ENCODE measurements at regions not wholly inside any gene's neighbourhood (a gene's known extent, or its start where the extent isn't known, plus 50 kb on each side); places are given as distances from the start of the nearest gene placed in this dataset.

DNA sequence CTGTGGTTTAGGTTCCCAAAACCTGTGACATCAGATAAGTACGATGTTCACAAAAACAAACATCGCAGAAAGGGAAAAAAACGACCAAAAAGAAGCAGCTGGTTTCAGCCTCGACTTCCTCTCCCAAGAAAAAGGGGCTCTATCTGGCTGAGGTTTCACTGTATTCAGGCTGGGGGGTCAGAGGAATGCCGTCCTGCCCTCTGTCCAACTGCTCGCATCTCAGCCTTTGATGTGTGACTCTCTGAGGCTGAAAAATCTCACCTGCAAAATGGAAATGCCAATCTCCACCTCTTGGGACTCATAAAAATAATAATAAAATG is 123.6 kb upstream of the PTPN1 start:
- H3K27me3 ChIP-seq (ENCODE audit: control insufficient read depth, insufficient read depth, low read length) = no peaks in the 10 kb centered on the region
- no peak for DNase-seq
- H3K36me3 ChIP-seq (ENCODE audit: control insufficient read depth, insufficient read depth, low read length) = no peaks in the 10 kb centered on the region
- H3K4me3 ChIP-seq (ENCODE audit: low read length) = no peak overlapping the region
- no CpG with 5 or more reads among the region's 6 CpGs for WGBS (ENCODE audit: insufficient coverage, low lambda C conversion rate)
- H3K4me1 ChIP-seq (ENCODE audit: control insufficient read depth, insufficient read depth, low read length) = peaks cover 42% of the 10 kb centered on the region
- no peak overlapping the region for H3K27ac ChIP-seq (ENCODE audit: low read length)
- no peaks in the 10 kb centered on the region for H3K9me3 ChIP-seq (ENCODE audit: control insufficient read depth, low read depth, low read length)

DNA sequence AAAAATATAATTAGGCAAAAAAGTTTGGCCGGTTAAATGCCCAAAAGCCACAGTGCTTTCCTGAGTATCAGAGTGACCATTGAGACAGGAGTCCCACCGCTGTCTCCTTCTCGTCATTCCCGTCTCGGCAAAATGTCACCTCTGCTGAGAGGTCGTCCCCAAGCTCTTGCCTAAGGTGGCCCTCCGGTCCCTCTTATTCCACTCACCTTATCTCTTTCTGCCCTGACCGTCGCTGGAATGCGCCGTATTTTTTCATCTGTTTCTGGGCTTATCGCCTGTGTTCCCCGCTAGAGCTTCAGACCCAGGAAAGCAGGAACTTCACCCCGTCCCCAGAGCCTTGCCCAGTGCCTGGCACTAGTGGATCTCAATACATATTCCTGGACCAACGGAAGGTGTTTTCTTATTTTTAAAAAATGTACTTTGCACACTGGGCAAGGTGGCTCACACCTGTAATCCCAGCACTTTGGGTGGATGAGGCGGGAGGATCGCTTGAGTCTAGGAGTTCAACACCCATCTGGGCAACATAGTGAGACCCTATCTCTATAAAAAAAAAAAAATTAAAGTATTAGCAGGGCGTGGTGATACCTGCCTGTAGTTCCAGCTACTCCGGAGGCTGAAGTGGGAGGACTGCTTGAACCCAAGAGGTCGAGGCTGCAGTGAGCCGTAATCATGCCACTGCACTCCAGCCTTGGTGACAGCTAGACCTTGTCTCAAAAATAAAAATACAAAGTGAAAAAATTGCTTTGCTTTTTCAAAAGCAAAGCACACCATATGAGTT is 122.8 kb upstream of the PTPN1 start:
- no peak overlapping the region for H3K4me3 ChIP-seq (ENCODE audit: low read length)
- no peak for DNase-seq
- peaks cover 34% of the 10 kb centered on the region for H3K4me1 ChIP-seq (ENCODE audit: control insufficient read depth, insufficient read depth, low read length)

DNA sequence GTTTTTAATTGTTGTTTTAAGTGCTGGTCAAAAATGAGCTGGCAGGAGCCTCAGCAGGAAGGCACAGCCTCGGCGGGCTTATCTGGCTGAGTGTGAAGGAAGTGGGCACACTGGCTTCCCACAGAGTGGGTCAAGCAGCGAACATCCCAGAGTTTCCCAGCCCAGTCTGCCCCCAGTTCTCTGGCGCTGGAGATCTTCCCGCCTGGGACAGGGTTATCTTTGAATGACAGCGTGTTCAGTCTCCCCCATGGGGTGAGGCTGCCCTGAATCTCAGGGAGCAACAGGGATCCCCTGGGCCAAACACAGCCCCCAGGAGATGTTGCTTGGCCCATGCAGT is 122.2 kb upstream of the PTPN1 start:
- Histone ChIP-seq H3K9me3 (ENCODE audit: control insufficient read depth, low read depth, low read length) (no peaks in the 10 kb centered on the region), H3K27me3 (ENCODE audit: control insufficient read depth, insufficient read depth, low read length) (no peaks in the 10 kb centered on the region), H3K4me3 (ENCODE audit: low read length) (no peak overlapping the region), H3K4me1 (ENCODE audit: control insufficient read depth, insufficient read depth, low read length) (peaks cover 29% of the 10 kb centered on the region), H3K36me3 (ENCODE audit: control insufficient read depth, insufficient read depth, low read length) (no peaks in the 10 kb centered on the region), H3K27ac (ENCODE audit: low read length) (no peak overlapping the region)
- no peak for DNase-seq
- no CpG with 5 or more reads among the region's 6 CpGs for WGBS (ENCODE audit: insufficient coverage, low lambda C conversion rate)

More for the DNA sequence above, 122.8 kb upstream of the PTPN1 start:
- no peaks in the 10 kb centered on the region for H3K36me3 ChIP-seq (ENCODE audit: control insufficient read depth, insufficient read depth, low read length)
- H3K27me3 ChIP-seq (ENCODE audit: control insufficient read depth, insufficient read depth, low read length) = no peaks in the 10 kb centered on the region
- 81% methylated on average over 6 of the region's 21 CpGs for WGBS (ENCODE audit: insufficient coverage, low lambda C conversion rate)
- no peaks in the 10 kb centered on the region for H3K9me3 ChIP-seq (ENCODE audit: control insufficient read depth, low read depth, low read length)
- H3K27ac ChIP-seq (ENCODE audit: low read length) = no peak overlapping the region

DNA sequence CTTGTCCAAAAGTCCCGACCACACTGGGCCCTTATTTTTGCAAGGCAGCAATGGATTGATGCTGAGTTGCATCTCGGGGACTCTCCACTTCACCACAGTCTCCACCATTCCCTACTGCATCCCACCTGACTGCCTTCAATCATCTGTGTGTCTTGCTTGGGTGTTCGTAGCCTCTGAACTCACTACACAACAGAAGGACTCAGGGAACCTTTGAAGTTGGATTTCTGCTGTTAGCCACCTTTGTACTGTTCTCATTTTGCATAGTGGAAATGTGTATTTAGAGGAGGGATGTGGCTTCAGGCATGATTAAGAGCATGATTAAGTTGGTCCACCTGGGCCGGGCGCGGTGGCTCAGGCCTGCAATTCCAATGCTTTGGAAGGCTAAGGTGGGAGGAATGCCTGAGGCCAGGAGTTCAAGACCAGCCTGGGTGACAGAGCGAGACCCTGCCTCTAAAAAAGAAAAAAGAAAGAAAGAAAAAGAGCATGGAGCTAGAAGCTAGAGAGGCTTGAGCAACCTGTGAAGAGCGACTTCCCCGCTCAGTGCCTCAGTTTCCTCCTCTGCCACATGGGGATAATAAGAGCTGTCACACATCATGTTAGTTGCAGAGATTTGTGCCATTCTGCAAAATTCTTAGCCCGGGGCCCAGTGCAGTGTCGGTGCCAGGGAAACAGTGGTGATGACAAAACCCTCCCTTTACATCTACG is 121.3 kb upstream of the PTPN1 start:
- peak overlapping the region; percentile 35 for H3K27ac ChIP-seq (ENCODE audit: low read length)
- H3K4me3 ChIP-seq (ENCODE audit: low read length) = no peak overlapping the region
- H3K4me1 ChIP-seq (ENCODE audit: control insufficient read depth, insufficient read depth, low read length) = peaks cover 19% of the 10 kb centered on the region
- peak in 1 of 2 donors; percentile 72 for DNase-seq
- H3K36me3 ChIP-seq (ENCODE audit: control insufficient read depth, insufficient read depth, low read length) = no peaks in the 10 kb centered on the region
- no peaks in the 10 kb centered on the region for H3K9me3 ChIP-seq (ENCODE audit: control insufficient read depth, low read depth, low read length)
- 100% methylated on average over 1 of the region's 12 CpGs for WGBS (ENCODE audit: insufficient coverage, low lambda C conversion rate)
- no peaks in the 10 kb centered on the region for H3K27me3 ChIP-seq (ENCODE audit: control insufficient read depth, insufficient read depth, low read length)

DNA sequence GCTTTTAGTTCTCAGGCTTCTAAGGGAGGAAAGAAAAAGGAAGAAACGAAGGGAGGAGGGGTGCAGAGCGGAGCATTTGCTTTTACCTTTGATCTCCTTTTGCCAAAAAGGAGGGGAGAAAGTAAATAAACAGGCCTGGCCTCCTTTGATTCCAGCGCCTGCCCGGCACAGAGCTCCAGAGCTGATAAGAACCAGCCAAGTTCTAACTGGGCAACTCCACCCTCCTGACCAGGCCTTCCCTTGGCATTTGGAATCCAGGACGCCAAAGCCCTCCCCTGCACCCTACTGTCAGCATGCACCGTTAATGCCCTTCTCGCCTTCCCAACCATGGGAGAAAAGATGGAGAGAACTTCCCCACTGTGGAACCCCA is 120.8 kb upstream of the PTPN1 start:
- no peak for DNase-seq
- H3K27ac ChIP-seq (ENCODE audit: low read length) = peak overlapping the region; percentile 35

DNA sequence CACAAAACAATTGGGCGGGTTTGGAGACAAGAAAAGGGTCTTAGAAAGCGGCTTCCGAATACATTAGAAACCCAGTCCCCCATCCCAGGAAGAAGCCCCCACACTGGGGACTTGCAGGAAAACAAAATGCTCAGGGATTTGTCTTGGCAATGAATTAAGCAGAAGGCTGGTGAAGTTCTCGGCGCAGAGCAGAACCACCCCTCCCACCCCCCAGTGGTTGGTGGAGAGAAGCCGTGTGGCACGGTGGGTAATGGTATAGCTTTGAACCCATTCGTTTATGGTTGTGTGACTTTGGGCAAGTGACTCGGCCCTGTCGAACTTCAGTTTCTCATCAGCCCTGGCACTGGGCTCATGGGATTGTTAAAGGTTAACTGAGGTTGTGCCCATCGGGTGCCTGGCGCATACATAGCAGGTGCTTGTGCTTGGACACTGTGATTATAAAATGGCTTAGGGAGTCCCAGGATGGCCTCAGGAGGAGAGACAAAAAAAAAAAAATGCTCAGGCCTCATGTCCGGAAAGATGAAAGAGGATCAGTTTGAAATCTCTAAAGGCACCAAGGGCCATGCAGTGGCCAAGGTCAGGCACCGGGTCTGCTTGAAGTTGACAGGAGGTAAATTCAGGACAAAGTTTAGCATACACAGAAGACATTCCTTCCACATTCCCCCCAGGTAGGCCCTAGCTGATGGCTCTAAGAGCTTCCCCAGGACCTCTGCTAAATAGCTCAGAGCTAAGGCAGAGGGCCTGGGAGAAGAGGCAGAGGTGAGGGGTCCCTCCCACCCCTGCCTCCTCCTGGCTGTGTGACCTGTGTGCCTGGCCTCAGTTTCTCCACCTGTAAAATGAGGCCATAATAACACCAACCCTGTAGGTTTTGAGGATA is 120.1 kb upstream of the PTPN1 start:
- Histone ChIP-seq H3K4me3 (ENCODE audit: low read length) (no peak overlapping the region), H3K27me3 (ENCODE audit: control insufficient read depth, insufficient read depth, low read length) (no peaks in the 10 kb centered on the region), H3K9me3 (ENCODE audit: control insufficient read depth, low read depth, low read length) (no peaks in the 10 kb centered on the region), H3K36me3 (ENCODE audit: control insufficient read depth, insufficient read depth, low read length) (no peaks in the 10 kb centered on the region), H3K4me1 (ENCODE audit: control insufficient read depth, insufficient read depth, low read length) (peaks cover 18% of the 10 kb centered on the region), H3K27ac (ENCODE audit: low read length) (no peak overlapping the region)
- WGBS (ENCODE audit: insufficient coverage, low lambda C conversion rate) = no CpG with 5 or more reads among the region's 14 CpGs
- DNase-seq = no peak

More for the DNA sequence above, 120.8 kb upstream of the PTPN1 start:
- Histone ChIP-seq H3K27me3 (ENCODE audit: control insufficient read depth, insufficient read depth, low read length) (no peaks in the 10 kb centered on the region), H3K9me3 (ENCODE audit: control insufficient read depth, low read depth, low read length) (no peaks in the 10 kb centered on the region), H3K4me1 (ENCODE audit: control insufficient read depth, insufficient read depth, low read length) (peaks cover 18% of the 10 kb centered on the region), H3K36me3 (ENCODE audit: control insufficient read depth, insufficient read depth, low read length) (no peaks in the 10 kb centered on the region), H3K4me3 (ENCODE audit: low read length) (no peak overlapping the region)
- WGBS (ENCODE audit: insufficient coverage, low lambda C conversion rate) = no CpG with 5 or more reads among the region's 7 CpGs

DNA sequence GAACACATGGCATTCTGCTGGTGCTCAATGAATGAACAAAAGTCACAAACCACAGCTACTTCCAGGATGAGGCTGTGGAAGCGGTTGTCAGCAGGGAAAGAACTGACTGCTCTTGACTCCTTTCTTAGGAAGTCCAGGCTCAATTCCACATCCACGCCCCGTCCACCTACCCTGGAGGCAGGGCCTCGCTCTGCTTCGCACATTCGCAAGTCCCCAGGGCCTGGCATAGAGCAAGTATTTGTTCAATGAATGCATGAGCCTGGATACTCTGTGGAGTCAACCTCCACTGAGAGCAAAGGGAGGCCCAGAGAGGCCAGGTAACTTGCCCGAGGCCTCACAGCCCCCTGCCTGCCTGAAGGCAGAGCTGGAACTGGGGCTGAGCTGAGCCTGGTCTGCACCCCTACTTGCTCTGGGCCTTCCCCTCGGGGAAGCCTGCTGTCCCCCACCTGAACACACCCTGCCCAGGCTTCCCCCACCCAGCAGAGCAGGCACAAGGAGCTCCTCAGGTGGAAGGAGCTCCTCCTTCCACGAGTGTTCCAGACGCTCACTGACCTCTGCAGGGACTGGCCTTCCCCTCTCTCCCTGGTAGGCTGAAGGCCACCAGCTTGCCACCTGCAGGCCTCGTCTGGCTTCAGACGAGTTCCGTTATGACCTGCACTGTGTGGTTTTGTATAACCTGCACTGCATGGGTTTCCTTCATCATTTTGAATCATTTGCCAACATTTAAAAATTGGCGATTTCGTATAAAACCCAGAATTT is 119.3 kb upstream of the PTPN1 start:
- H3K4me1 ChIP-seq (ENCODE audit: control insufficient read depth, insufficient read depth, low read length) = peaks cover 18% of the 10 kb centered on the region
- no peaks in the 10 kb centered on the region for H3K9me3 ChIP-seq (ENCODE audit: control insufficient read depth, low read depth, low read length)
- H3K36me3 ChIP-seq (ENCODE audit: control insufficient read depth, insufficient read depth, low read length) = no peaks in the 10 kb centered on the region
- H3K27me3 ChIP-seq (ENCODE audit: control insufficient read depth, insufficient read depth, low read length) = no peaks in the 10 kb centered on the region
- H3K4me3 ChIP-seq (ENCODE audit: low read length) = no peak overlapping the region
- no peak for DNase-seq
- no CpG with 5 or more reads among the region's 15 CpGs for WGBS (ENCODE audit: insufficient coverage, low lambda C conversion rate)
- no peak overlapping the region for H3K27ac ChIP-seq (ENCODE audit: low read length)

DNA sequence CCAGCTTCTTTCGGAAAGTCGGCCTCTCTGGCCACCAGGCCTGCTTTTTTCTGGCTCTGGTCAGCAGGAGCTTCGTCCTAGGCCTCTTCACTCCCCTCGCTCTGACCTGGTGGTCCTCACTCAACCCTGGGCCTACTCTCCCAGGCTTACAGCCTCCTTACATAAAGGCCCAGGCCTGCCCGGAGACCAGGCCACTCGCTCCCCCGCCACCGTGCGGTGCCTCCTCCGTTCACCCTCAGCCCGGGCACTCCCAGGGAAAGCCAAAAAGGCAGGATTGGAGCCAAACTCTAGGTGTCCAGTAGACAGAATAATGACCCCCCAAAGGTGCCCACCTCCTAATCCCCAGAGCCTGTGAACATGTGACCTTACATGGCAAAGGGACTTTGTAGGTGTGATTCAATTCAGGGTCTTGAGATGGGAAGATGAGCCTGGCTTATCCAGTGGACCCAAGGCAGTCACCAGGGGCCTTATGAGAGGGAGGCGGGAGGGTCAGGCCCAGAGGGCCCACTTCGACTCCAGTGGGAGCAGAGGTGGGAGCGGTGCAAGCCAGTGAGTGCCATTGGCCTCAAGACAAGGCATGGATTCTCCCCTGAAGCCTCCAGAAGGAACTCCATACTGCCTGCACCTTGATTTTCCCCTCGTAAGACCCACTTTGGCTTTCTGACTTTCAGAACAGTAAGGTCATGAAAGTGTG is 118.6 kb upstream of the PTPN1 start:
- H3K27ac ChIP-seq (ENCODE audit: low read length) = no peak overlapping the region
- no CpG with 5 or more reads among the region's 15 CpGs for WGBS (ENCODE audit: insufficient coverage, low lambda C conversion rate)
- no peaks in the 10 kb centered on the region for H3K9me3 ChIP-seq (ENCODE audit: control insufficient read depth, low read depth, low read length)
- no peaks in the 10 kb centered on the region for H3K36me3 ChIP-seq (ENCODE audit: control insufficient read depth, insufficient read depth, low read length)
- peaks cover 18% of the 10 kb centered on the region for H3K4me1 ChIP-seq (ENCODE audit: control insufficient read depth, insufficient read depth, low read length)
- H3K4me3 ChIP-seq (ENCODE audit: low read length) = no peak overlapping the region
- H3K27me3 ChIP-seq (ENCODE audit: control insufficient read depth, insufficient read depth, low read length) = no peaks in the 10 kb centered on the region
- no peak for DNase-seq

DNA sequence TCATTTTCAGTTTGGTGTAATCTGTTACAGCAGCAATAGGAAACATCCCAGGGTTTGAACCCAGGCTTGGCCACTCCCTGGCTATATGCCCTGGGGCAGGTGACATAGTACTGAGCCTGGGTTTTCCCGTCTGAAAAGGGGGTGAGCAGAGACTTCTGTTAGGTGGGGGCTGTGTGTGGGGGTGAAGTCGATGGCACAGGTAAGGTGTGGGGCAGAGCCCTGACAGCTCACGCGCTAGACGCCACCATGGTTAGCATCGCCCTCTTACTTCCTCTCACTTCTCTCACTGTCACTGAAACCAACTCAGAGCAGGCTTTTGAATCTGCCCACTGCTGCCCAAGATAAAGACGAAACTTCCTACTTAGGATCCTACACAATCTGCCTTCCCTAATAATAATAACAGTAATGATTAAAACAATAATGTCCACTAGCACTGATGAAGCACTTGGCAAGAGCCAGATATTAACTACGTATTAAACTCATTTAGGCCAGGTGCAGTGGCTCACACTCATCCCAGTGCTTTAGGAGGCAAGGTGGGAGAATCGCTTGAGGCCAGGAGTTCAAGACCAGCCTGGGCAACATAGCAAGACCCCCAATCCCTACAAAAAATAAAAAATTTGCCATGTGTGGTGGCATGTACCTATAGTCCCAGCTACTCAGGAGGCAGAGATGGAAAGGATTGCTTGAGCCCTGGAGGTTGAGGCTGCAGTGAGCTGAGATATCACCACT is 117.9 kb upstream of the PTPN1 start:
- H3K27me3 ChIP-seq (ENCODE audit: control insufficient read depth, insufficient read depth, low read length) = no peaks in the 10 kb centered on the region

More for the DNA sequence above, 117.9 kb upstream of the PTPN1 start:
- H3K9me3 ChIP-seq (ENCODE audit: control insufficient read depth, low read depth, low read length) = no peaks in the 10 kb centered on the region
- H3K36me3 ChIP-seq (ENCODE audit: control insufficient read depth, insufficient read depth, low read length) = no peaks in the 10 kb centered on the region
- H3K4me3 ChIP-seq (ENCODE audit: low read length) = no peak overlapping the region
- no CpG with 5 or more reads among the region's 9 CpGs for WGBS (ENCODE audit: insufficient coverage, low lambda C conversion rate)
- DNase-seq = no peak
- H3K4me1 ChIP-seq (ENCODE audit: control insufficient read depth, insufficient read depth, low read length) = peaks cover 18% of the 10 kb centered on the region
- H3K27ac ChIP-seq (ENCODE audit: low read length) = no peak overlapping the region

Data from large intestine (tissue), 3 donors.